Muscle of back (tissue), 3 donors: ENCODE measurements at regions not wholly inside any gene's neighbourhood (a gene's known extent, or its start where the extent isn't known, plus 50 kb on each side); places are given as distances from the start of the nearest gene placed in this dataset.
"Not testable (repeated sequence)": the region's sequence is repeated elsewhere in the genome, so short reads cannot be mapped to it uniquely, and the experiment has no call there.

Source experiments
- DNase-seq, 3 donors: peaks; one replicate each; pipeline versions ENCODE4 v3.0.0 to v3.0.0-alpha.2; 2013

DNA sequence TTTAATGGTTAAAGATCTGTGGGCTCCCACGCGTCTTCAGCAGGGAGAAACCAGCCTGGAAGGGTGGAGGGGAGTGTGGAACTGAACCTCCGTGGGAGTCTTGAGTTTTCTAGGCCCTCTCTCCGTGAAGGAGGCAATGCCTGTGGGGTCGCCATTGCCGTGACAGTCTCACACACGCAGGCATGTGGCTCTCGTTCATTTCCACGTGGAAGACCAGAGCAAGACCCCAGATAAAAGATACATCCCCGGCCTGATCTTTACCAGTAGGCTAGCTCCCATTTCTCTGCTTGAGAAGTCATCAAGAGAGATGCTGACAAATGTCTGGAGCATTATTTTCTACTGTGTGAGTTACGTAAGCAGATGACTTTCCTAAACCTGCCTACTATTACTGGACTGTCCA, 491.7 kb upstream of the LMO3 start:
- no peak for DNase-seq

DNA sequence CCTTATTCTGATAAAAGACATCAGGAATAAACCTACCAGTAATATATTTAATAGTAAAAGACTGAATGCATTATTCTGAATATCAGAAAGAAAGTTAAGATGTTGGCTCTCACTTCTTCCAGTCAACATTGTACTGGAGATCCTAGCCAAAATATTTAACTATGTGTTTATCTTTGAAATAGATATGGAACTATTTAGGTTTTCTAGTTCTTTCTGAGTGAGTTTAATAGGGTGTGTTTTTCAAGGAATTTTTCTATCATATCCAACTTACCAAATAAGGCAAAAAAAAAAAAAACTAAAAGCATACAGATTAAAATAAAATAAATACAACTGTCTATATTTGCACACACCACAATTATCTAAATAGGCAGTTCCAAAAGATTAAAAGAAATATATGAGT, 478.9 kb upstream of the LMO3 start:
- DNase-seq: no peak

DNA sequence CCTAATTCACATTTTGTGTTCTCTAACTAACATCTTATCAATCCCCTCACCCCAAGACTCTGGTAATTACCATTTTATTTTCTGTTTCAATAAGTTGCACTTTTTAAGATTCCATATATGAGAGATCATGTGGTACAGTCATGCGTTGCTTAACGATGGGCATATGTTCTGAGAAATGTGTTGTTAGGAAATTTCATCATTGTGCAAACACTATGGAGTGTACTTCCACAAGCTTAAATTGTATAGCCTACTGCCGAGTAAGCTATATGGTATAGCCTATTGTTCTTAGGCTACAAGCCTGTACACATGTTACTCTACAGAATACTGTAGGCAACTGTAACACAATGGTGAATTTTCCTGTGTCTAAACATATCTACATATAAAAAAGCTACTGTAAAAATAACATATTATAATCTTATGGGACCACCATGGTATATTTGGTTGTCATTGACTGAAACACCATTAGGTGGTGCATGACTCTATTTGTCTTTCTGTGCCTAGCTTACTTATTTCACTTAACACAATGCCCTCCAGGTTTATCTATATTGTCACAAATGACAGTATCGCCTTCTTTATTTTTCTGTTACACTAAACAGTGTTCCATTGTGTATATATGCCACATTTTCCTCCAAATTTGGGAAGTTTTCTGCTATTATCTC, 473.4 kb upstream of the LMO3 start:
- DNase-seq: no peak

DNA sequence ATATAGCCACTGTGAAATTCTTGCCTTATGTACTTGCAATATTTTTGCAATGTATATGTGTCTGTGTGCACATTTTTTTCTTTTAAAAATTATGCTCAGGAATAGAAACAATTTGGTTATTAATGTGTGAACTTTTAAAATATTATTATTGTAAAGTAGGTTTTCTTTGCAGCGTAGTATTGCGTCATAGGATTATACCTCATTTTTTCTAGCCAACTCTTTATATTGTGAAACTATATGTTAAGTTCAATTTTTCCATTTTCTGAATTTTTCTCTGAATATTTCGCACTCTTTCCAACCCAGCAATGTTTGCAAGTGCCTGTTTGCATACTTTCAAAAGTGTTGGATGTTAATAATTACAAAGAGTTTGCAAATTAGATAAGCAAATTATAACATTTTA, 471.6 kb upstream of the LMO3 start:
- no peak for DNase-seq

DNA sequence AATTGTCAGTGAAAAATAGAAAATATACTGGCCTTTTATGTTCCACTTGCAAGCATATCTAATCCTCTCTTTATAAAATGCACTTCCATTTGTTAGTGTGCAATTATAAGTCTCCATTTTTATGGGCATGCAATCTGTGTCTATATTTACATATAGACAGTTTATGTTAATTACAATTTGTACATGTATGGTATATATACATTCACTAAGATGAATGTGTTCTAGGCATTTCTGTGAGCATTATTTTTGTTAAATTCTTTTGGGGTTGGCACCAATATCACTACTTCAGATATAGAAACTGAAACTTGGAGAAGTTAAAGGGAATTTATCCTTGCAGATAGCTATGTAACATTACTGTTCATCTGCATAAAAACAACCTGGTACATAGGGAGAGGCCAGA, 470.8 kb upstream of the LMO3 start:
- DNase-seq: no peak

DNA sequence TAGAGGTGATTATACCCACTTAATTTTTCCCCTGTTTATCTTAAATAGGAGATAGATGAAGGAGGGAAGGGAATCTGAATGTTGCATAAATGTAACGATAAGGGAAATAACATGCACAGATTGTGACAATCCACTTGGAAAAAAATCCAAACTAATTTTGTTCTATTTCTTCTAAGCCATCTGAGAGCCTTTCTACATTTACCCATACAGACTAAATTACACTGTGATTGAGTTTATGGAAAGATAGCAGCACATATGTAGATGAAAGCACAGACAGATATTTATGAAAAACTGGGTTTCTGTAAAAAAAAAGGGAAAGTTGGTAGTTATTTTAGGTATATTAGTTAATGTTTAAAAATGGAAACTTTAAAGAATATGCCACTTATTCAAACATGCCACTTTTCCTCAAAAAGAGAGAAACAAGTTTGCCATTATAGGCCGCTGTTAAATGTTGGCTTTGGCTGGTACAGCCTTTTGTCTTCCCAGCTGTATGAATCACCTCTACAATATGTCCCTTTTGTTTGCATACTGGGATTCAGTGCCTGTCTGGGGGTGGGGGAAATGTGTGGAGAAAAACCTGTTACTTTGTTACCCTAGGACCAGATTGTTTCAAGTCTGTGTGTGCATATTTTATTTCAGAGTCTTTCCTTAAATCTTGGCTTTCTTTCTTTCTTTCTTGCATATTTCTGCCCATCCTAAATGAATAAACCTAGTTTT, 470.2 kb upstream of the LMO3 start:
- no peak for DNase-seq

DNA sequence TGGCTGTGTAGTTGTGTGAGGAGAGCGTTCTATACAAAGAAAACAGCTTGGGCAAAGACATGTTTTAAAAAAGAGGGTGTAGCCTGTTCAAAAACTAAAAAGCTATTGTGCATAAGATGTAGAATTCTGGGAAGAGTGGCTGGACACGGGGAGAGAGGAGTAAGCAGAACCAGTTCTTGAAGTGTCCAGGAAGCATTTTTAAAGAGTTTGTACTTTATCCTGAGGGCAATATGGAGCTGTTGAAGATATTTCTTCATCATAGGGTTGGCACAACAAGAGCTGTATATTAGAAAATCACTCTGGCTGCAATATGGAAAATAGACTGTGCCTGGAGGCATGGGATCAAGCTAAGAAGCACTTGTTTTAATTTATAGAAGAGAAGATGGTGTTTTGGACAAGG, 458.9 kb upstream of the LMO3 start:
- DNase-seq: no peak

DNA sequence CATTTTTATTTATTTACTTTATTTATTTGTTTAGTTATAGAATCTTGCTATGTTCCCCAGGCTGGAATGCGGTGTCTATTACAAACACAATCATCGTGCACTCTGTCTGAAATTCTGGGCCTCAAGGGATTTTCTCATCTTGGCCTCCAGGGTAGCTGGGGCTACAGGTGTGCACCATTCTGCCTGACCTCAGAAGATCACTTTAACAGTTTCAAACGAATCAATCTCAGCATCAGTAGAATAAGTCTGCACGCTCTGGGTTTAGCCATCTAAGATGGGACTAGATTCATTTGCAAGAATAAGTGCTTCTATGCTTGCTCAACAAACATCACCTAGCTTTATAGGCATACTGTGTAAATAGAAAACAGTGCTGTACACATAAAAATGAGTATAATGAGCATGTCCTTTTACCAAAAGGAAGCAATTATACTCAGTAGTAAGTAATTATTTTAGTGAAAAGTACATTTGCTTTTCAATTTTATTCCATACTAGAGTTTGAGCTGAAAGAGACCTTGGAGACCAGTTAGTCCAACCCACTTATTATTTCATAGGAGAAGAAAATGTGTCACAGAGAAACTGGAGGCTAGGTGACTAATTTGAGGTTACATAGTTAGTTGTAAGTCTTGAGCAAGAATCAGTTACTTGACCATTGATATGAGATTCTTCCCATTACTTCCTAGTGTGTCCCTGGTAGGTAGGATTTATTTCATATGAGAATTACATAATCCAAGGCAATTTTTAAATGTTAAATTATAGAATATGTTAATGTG, 456.5 kb upstream of the LMO3 start:
- DNase-seq: no peak

DNA sequence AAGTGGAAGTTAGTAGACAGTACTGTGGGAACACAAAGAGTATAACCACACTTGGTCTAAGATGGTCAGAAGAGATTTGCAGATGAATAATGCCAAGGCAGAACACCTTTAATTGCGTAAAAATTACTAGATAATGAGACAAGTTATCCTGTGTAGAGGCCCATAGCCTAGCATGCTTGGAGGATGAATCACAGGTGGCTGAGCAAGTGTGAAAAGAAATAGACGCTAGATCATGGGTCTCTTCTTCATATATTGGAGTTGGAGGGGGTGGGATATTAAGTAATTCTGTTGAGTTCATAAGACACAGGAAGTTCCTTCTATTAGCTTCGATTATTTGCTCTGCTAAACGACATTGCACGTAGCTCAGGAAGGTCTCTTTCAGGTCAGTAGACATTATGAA, 454.3 kb upstream of the LMO3 start:
- DNase-seq: no peak

DNA sequence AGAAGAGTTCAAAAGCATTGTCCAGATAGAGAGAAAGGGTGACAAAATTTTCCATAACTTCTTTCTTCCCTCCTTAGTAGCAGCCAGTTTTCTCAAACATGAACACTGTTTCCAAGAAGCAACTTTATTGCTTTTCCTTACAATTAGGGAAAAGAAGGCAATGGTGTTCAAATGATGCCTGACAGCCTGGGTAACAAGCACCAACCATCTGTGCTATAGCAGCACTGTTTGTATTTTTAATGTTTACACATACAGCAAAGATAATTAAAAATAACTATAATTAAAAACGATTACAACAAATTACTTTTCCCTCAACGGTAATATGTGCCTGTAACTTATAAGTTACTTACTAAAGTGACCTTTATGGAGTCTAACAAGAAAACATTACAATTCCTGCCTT, 450.6 kb upstream of the LMO3 start:
- DNase-seq: no peak

DNA sequence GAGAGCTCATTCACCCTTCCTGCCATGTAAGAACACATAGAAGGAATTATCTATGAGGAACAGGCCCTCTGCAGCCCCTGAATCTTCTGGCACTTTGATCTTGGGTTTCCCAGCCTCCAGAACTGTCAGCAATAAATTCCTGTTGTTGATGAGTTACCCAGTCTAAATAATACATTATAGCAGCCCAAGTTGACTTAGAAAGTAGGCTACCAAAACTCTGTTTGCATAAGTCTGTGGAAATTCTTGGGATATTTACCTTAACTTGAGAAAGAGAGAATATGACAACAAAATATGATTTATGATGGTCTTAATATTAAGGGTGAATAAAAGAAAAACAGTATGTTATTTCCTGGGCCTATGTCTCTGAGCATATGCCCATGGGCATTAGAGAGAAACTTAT, 433.0 kb upstream of the LMO3 start:
- DNase-seq: no peak

DNA sequence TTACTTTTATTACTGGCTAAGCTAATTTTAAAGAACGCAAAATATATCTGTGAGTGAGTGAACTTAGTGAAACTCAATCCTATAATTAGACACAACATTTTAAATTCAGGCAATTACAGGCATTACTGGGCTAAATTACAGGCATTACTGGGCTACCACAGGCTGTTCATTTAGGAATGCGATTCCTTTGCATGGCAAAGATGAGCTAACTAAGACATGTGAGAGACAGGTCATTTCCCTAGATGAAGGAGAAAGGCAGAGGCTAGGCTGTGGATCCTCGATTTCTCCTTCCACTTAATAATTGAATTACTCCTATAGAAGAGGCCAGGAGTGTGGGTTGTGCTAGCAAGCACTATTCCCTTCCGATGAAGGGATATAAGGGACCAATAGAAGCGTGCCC, 429.4 kb upstream of the LMO3 start:
- DNase-seq: no peak

DNA sequence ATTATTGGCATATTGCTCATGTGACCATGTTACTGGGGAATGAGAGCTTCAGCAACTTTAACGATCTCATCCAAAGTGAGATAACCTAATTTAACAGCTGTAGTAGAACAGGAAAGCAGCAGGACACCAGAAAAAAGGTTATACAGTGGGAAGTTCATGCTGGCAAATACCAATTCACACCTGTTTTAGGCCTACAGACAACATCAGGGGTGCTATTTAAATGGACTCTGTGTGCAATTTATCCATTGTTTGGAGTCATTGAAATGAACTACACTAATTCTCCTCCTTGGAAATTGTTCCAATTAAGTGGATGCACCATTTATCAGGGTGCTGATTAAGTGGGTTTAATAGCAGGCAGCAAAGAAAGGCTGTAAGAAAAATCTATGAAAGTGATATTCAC, 424.4 kb upstream of the LMO3 start:
- DNase-seq: no peak

DNA sequence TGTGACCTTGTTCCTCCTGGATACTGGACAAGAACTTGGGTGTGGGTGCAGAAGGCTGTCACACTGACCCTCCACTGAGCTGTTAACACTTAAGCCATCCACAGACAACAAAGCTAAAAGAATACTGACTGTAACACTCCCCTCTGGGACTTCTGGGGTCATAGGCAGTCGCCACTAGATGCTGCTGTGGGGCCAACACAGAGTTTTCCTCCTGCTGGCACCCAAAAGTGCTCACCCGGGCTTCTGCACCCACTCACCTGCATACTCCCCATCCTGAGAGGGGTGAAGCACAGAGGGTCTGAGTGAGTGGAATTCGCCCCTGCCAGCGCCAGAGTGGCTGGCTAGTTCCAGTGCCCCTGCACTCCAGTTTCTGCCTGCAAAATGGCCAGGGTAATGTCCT, 422.4 kb upstream of the LMO3 start:
- no peak for DNase-seq

DNA sequence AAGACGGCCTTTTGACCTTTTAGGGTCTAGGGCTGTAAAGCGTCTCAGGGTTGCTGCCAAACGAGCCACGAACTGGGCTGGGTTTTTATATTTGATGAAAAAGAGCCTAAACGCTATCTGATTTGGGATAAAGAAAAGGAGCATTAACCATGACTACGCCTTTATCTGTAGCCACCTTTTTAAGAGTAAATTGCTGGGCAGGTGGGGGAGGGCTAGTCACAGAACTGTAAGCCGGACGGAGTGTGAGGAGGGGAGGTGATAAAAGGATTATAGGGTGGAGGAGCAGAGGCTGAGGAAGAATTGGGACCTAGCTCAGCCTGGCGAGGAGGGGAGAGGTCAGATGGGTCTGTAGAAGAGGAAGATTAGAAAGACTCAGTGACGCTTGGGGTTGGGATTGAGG, 419.5 kb upstream of the LMO3 start:
- DNase-seq: not testable (repeated sequence)

DNA sequence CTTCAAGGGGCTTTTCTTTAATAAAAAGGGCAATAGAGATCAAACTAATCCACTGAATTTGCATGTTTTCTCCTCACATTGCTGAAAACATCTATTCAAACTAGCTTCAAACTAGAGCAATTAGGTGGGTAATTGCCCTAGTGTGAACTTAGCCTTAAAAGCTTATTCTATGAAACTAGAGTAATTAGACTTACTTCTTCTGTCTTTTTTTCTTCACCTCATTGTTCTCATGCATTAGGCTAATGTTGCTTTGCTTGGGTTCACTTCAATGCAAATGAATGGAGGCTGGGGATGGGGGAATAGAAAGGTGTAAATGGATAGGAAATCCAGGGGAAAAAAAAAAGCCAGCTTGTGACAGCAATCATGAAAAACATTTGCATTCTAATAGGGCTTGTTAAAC, 414.8 kb upstream of the LMO3 start:
- DNase-seq: no peak

DNA sequence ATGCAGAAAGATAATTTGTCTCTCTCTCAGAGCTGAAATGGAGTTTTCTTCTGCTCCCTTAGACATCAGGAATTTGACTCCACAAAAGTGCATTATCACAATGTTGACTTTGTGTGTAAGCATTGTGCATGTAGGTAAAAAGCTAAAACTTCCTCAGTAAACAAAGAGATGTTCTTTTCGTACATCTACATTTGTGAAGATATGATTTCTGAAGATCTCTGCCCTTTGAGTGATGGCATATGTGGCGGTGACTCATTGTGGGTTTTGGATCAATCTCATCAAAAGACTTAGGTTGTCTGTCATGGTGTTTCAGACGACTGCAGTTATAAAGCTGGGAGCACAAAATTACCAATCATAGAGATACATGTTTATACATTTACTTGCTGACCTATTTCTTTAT, 411.4 kb upstream of the LMO3 start:
- DNase-seq: no peak

DNA sequence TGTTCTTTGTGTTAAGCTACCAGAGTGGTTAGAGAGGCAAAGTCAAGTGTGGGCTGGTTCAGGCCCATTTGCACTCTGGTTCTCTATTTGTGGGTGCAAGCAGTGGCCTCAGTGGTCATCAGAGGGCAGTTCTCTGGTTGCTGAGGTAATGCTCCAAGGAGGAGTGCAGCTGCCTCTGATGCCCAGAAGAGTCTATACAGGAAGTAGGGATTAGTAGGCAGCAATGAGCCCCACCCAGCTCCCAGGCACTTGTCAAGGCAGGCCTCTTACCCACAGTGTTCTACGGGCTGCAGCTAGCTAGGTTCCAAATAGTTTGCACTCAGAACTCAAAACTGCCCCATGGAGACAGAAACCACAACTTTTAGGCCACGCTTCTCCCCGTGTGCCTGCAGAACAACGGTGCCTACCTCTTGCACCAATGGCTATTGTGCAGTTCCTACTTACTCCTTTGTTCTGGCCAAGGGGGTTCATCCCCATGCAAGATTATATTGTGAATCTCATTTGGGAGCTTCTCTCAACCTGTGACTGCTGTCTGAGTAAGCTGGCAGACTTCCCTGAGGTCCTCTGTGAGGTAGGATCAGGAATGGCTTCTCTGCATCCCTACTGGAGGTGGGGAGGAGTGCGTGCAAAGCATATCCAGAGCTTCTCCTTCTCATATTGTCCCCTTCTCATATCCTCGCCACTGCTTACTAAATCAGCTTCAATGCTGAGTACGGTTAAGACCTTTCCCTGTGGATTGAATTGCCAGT, 410.3 kb upstream of the LMO3 start:
- DNase-seq: no peak

DNA sequence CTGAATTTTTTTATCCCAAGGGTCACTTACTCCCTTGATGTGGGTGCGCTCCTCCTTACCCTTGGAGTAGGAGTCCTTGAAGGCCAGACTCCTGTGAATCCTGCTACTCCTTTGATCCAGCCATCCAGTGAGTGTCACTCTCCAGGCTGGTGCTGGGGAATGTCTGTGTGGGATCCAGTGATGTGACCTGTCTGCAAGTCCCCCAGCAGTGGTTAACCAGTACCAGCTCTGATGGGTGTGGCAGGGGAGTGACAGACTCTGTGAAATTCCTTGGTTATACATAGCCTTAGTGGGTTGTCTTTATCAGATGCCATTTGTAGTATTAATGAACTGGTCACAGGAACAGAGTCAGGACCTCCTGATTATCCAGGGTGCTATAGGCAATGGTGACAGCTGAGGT, 409.5 kb upstream of the LMO3 start:
- no peak for DNase-seq

DNA sequence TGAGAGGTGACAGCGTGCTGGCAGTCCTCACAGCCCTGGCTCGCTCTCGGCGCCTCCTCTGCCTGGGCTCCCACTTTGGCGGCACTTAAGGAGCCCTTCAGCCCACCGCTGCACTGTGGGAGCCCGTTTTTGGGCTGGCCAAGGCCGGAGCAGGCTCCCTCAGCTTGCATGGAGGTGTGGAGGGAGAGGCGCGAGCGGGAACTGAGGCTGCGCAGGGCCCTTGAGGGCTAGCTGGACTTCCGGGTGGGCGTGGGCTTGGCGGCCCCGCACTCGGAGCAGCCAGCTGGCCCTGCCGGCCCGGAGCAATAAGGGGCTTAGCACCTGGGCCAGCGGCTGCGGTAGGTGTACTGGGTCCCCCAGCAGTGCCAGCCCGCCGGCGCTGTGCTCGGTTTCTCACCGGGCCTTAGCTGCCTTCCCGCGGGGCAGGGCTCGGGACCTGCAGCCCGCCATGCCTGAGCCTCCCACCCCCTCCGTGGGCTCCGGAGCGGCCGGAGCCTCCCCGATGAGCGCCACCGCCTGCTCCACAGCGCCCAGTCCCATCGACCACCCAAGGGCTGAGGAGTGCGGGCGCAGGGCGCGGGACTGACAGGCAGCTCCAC, 401.6 kb upstream of the LMO3 start:
- not testable (repeated sequence) for DNase-seq

DNA sequence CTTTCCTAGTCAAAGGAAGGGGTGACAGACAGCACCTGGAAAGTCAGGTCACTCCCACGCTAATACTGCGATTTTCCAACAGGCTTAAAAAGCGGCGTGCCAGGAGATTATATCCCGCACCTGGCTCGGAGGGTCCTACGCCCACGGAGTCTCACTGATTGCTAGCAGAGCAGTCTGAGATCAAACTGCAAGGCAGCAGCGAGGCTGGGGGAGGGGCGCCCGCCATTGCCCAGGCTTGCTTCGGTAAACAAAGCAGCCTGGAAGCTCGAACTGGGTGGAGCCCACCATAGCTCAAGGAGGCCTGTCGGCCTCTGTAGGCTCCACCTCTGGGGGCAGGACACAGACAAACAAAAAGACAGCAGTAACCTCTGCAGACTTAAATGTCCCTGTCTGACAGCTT, 392.6 kb upstream of the LMO3 start:
- not testable (repeated sequence) for DNase-seq

DNA sequence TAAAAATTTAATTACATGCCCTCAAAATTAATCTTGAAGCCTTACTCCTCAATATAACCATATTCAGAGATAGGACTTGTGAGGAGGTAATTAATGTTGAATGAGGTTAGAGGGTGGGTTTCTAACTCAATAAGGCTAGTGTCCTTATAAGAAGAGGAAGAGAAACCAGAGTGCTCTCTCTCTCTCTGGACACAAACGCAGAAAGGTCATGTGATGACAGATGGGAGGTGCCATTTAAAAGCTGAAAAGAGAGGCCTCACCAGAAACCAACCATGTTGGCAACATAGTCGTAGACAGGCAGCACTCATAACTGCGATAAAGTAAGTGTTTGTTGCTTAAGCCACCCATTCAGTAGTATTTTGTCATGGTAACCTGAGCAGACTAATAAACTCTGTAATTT, 378.5 kb upstream of the LMO3 start:
- DNase-seq: no peak
